GM23248 (cell line): ENCODE measurements at regions not wholly inside any gene's neighbourhood (a gene's known extent, or its start where the extent isn't known, plus 50 kb on each side); places are given as distances from the start of the nearest gene placed in this dataset.

ENCODE experiments used
- EZH2 ChIP-seq: fragments of 200-600 bp; sonication (generic); IDR thresholded peaks from 2 replicates; pipeline ENCODE4 v1.6.1; 2018; ENCODE audit warnings: antibody characterized with exemption, mild to moderate bottlenecking; ENCODE audit not compliant: insufficient read depth, poor library complexity, severe bottlenecking
- EZH2phosphoT487 ChIP-seq: fragments of 200-600 bp; sonication (generic); IDR thresholded peaks from 2 replicates; pipeline ENCODE4 v1.6.1; 2018; ENCODE audit warnings: antibody characterized with exemption, moderate library complexity, mild to moderate bottlenecking, low read depth; ENCODE audit not compliant: insufficient read depth

- TF ChIP-seq EZH2phosphoT487 (no peak), EZH2 (no peak)
These were observed 353.1 kb downstream of the CMPK2 start for GRCh38 chr2:6512589-6512988.
